ENCODE measurements at regions not wholly inside any gene's neighbourhood (a gene's known extent, or its start where the extent isn't known, plus 50 kb on each side); places are given as distances from the start of the nearest gene placed in this dataset.

DNA sequence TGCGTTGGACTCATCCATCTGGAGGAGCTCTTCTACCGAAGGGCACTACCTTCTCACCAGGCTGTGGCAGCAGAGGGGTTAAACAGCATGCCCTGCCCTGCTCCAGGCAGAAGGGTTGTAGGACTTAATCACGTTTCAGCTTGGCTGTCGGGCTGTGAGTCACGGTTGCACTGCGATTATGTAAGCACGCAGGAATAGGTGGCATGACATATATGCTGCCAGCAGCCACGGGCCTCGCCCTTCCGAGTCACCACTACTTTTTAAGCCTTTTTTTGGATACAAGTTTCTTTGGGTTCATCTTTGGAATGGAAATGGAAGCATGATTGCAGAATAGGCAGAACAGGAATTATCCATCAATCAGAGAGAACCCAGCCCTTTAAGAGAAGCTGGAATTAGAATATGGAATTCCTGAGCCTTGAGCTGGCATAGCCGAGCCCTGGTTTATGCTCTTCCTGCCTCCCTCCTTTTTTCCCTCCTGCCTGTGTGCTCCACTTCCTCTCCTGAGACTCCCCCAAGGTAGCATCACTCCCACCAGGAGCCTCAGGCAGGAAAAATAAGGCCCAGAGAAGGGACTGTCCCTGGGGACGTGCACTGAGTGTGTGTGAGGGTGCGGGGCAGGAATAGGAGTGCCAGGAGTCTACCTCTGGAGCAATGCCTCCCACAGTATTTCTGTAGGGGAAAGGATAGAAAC lies 86.8 kb downstream of the SEMA4F start:
- TF ChIP-seq, protein P1, sequence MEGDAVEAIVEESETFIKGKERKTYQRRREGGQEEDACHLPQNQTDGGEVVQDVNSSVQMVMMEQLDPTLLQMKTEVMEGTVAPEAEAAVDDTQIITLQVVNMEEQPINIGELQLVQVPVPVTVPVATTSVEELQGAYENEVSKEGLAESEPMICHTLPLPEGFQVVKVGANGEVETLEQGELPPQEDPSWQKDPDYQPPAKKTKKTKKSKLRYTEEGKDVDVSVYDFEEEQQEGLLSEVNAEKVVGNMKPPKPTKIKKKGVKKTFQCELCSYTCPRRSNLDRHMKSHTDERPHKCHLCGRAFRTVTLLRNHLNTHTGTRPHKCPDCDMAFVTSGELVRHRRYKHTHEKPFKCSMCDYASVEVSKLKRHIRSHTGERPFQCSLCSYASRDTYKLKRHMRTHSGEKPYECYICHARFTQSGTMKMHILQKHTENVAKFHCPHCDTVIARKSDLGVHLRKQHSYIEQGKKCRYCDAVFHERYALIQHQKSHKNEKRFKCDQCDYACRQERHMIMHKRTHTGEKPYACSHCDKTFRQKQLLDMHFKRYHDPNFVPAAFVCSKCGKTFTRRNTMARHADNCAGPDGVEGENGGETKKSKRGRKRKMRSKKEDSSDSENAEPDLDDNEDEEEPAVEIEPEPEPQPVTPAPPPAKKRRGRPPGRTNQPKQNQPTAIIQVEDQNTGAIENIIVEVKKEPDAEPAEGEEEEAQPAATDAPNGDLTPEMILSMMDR (IDR thresholded peaks at IDR 0.05; ENCODE audit: insufficient read depth, low read depth, low read length), result no peak
- no peak for TF ChIP-seq EZH2 (IDR thresholded peaks at IDR 0.05; ENCODE audit: insufficient read depth, low read length)
